ENCODE measurements at regions not wholly inside any gene's neighbourhood (a gene's known extent, or its start where the extent isn't known, plus 50 kb on each side); places are given as distances from the start of the nearest gene placed in this dataset.

DNA sequence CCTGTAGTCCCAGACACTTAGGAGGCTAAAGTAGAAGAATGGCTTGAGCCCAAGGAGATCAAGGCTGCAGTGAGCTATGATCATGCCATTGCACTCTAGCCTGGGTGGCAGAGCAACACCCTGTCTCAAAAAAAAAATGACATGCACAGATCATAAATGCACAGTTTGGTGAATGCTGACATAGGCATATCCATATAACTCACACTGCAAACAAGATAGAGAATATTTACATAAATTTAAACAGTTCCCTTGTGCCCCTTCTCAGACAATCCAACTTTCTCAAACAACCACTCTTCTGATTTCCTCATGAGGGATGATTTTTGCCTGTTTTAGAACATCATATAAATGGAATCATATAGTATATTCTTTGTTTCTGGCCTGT lies 88.7 kb upstream of the CAST start:
- POLR2A ChIA-PET (ENCODE audit: partially characterized antibody) = no interaction called here

More for the DNA sequence above, 88.7 kb upstream of the CAST start:
- Histone ChIP-seq H4K20me1 (replicated peaks in 1 of 2; ENCODE audit: control insufficient read depth in 1 of 2, insufficient read depth in 2 of 2, low read length in 2 of 2) (no peaks in the 10 kb centered on the region), H4K91ac (replicated peaks; ENCODE audit: insufficient read length, low read length) (no peak overlapping the region), H2BK5ac (ENCODE audit: low read depth, low read length) (no peak overlapping the region), H4K8ac (ENCODE audit: extremely low read depth, insufficient read depth, low read length) (no peak overlapping the region), H2AK5ac (ENCODE audit: low read depth, low read length) (no peak overlapping the region), H2BK12ac (ENCODE audit: low read depth, low read length) (no peak overlapping the region), H3K27me3 (replicated peaks in 1 of 4; ENCODE audit: control insufficient read depth in 3 of 4, extremely low read depth in 1 of 4, insufficient read depth in 3 of 4, low read length in 3 of 4) (no peaks in the 10 kb centered on the region), H4K5ac (ENCODE audit: insufficient read length, low read depth, low read length) (no peak overlapping the region), H3K27ac (ENCODE audit: low read depth, low read length) (no peak overlapping the region), H3K4me1 (replicated peaks in 1 of 4; ENCODE audit: control insufficient read depth in 3 of 4, insufficient read depth in 4 of 4, low read length in 3 of 4) (no peaks in the 10 kb centered on the region), H3K4me2 (ENCODE audit: insufficient read depth in 1 of 2, low read depth in 2 of 2, low read length in 2 of 2) (no peak overlapping the region), H3K9me3 (ENCODE audit: insufficient read depth in 2 of 2, low read depth in 1 of 2, low read length in 1 of 2) (no peaks in the 10 kb centered on the region), H3K23ac (ENCODE audit: insufficient read length) (no peak overlapping the region), H2BK20ac (ENCODE audit: low read length) (no peak overlapping the region), H3K9ac (replicated peaks in 1 of 4; ENCODE audit: extremely low read depth in 1 of 4, low read depth in 3 of 4, low read length in 3 of 4) (no peak overlapping the region), H3K56ac (replicated peaks; ENCODE audit: insufficient read length, low read depth, low read length) (no peak overlapping the region), H2BK15ac (ENCODE audit: low read length) (no peak overlapping the region), H2BK120ac (replicated peaks; ENCODE audit: low read depth, low read length) (no peak overlapping the region), H3K4me3 (ENCODE audit: extremely low read depth in 1 of 4, insufficient read depth in 2 of 4, low read depth in 3 of 4, low read length in 4 of 4) (no peak overlapping the region), H2AFZ (ENCODE audit: low read length) (no peak overlapping the region), H3K4ac (replicated peaks; ENCODE audit: insufficient read length, low read depth, low read length) (no peak overlapping the region), H3K14ac (ENCODE audit: insufficient read length) (no peak overlapping the region), H3K23me2 (ENCODE audit: low read depth, low read length) (no peaks in the 10 kb centered on the region), H3K79me1 (ENCODE audit: low read depth, low read length) (no peaks in the 10 kb centered on the region), H3K18ac (ENCODE audit: extremely low read depth, low read length) (no peak overlapping the region), H3K79me2 (ENCODE audit: control insufficient read depth in 1 of 2, insufficient read depth in 2 of 2, low read length in 2 of 2) (no peaks in the 10 kb centered on the region), H3K36me3 (ENCODE audit: control insufficient read depth in 2 of 4, insufficient read depth in 4 of 4, low read length in 3 of 4) (no peaks in the 10 kb centered on the region)
- TF ChIP-seq SRF (IDR thresholded peaks at IDR 0.05; ENCODE audit: low read depth, low read length) (no peak), CTBP2 (IDR thresholded peaks at IDR 0.05; ENCODE audit: borderline replicate concordance, insufficient read depth, insufficient read length, low read length) (no peak), CBX8 (IDR thresholded peaks at IDR 0.05; ENCODE audit: borderline replicate concordance, low read depth, low read length) (no peak), HDAC2 (IDR thresholded peaks at IDR 0.05; ENCODE audit: borderline replicate concordance in 1 of 2, low read depth in 2 of 2, low read length in 2 of 2) (no peak), FOSL1 (IDR thresholded peaks at IDR 0.05; ENCODE audit: insufficient read depth, low read depth, low read length) (no peak), RFX5 (IDR thresholded peaks at IDR 0.05; ENCODE audit: borderline replicate concordance, low read depth, low read length) (no peak)
- TF ChIP-seq, protein P1, sequence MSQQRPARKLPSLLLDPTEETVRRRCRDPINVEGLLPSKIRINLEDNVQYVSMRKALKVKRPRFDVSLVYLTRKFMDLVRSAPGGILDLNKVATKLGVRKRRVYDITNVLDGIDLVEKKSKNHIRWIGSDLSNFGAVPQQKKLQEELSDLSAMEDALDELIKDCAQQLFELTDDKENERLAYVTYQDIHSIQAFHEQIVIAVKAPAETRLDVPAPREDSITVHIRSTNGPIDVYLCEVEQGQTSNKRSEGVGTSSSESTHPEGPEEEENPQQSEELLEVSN (IDR thresholded peaks at IDR 0.05) = no peak
- TF ChIP-seq, protein P2, sequence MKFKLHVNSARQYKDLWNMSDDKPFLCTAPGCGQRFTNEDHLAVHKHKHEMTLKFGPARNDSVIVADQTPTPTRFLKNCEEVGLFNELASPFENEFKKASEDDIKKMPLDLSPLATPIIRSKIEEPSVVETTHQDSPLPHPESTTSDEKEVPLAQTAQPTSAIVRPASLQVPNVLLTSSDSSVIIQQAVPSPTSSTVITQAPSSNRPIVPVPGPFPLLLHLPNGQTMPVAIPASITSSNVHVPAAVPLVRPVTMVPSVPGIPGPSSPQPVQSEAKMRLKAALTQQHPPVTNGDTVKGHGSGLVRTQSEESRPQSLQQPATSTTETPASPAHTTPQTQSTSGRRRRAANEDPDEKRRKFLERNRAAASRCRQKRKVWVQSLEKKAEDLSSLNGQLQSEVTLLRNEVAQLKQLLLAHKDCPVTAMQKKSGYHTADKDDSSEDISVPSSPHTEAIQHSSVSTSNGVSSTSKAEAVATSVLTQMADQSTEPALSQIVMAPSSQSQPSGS (IDR thresholded peaks at IDR 0.05; ENCODE audit: low read length) = no peak
- TF ChIP-seq, protein P3, sequence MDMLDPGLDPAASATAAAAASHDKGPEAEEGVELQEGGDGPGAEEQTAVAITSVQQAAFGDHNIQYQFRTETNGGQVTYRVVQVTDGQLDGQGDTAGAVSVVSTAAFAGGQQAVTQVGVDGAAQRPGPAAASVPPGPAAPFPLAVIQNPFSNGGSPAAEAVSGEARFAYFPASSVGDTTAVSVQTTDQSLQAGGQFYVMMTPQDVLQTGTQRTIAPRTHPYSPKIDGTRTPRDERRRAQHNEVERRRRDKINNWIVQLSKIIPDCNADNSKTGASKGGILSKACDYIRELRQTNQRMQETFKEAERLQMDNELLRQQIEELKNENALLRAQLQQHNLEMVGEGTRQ (IDR thresholded peaks at IDR 0.05; ENCODE audit: low read length) = no peak
- FAIRE-seq (no peak), DNase-seq (ENCODE audit: low read depth in 1 of 2, low spot score in 2 of 2) (no peak)
- CTCF ChIA-PET (ENCODE audit: partially characterized antibody) = interaction anchor here (0.8 to 4.4 kb wide), 3 partner anchors 13 to 228 kb away, joined by 3 to 25 read pairs (median 6); no protein-coding TSS in a partner anchor

All from H1 (cell line).